Progenitor cell of endocrine pancreas (in vitro differentiated cells): ENCODE measurements at regions not wholly inside any gene's neighbourhood (a gene's known extent, or its start where the extent isn't known, plus 50 kb on each side); places are given as distances from the start of the nearest gene placed in this dataset.

Source experiments
- DNase-seq: peaks from one replicate; pipeline ENCODE4 v3.0.0; 2021; ENCODE audit warnings: low spot score; ENCODE audit not compliant: unreplicated experiment
- H3K27ac Mint-ChIP-seq: 2 replicates; pipeline ENCODE4 v1.8.0; 2021; ENCODE audit warnings: mild to moderate bottlenecking, moderate library complexity, mixed read lengths
- H3K27me3 Mint-ChIP-seq: 2 replicates; pipeline ENCODE4 v1.8.0; 2021; ENCODE audit warnings: mixed read lengths
- H3K36me3 Mint-ChIP-seq: 2 replicates; pipeline ENCODE4 v1.8.0; 2022; ENCODE audit warnings: mixed read lengths; ENCODE audit not compliant: insufficient read depth
- H3K4me1 Mint-ChIP-seq: 2 replicates; pipeline ENCODE4 v1.8.0; 2021; ENCODE audit warnings: low read depth, mixed read lengths
- H3K4me3 Mint-ChIP-seq: 2 replicates; pipeline ENCODE4 v1.8.0; 2021; ENCODE audit warnings: low read depth, mild to moderate bottlenecking, moderate library complexity, mixed read lengths
- H3K9me3 Mint-ChIP-seq: 2 replicates; pipeline ENCODE4 v1.8.0; 2021; ENCODE audit warnings: low read depth, mixed read lengths
- CTCF ChIP-seq: fragments of 200-600 bp; sonication (generic); IDR thresholded peaks from one replicate; pipeline ENCODE4 v1.5.0; 2021; ENCODE audit warnings: antibody characterized with exemption, mild to moderate bottlenecking; ENCODE audit not compliant: unreplicated experiment

GRCh38 chr5:40381016-40381415, 298.7 kb upstream of the PTGER4 start:
- H3K36me3 Mint-ChIP-seq, result no peaks in the 10 kb centered on the region
- no peak for TF ChIP-seq CTCF
- no peak for DNase-seq
- H3K4me1 Mint-ChIP-seq, result no peaks in the 10 kb centered on the region
- H3K27me3 Mint-ChIP-seq, result no peaks in the 10 kb centered on the region
- no peak overlapping the region for H3K4me3 Mint-ChIP-seq
- H3K27ac Mint-ChIP-seq, result no peak overlapping the region
- no peaks in the 10 kb centered on the region for H3K9me3 Mint-ChIP-seq

- Mint-ChIP-seq H3K27ac (no peak overlapping the region), H3K36me3 (no peaks in the 10 kb centered on the region), H3K9me3 (no peaks in the 10 kb centered on the region), H3K27me3 (no peaks in the 10 kb centered on the region), H3K4me3 (no peak overlapping the region), H3K4me1 (no peaks in the 10 kb centered on the region)
- no peak for TF ChIP-seq CTCF
- no peak for DNase-seq
Measured at GRCh38 chr5:40378396-40379177, 301.1 kb upstream of the PTGER4 start.

- Mint-ChIP-seq H3K36me3 (no peaks in the 10 kb centered on the region), H3K4me1 (no peaks in the 10 kb centered on the region), H3K4me3 (no peak overlapping the region), H3K27ac (no peak overlapping the region), H3K9me3 (no peaks in the 10 kb centered on the region), H3K27me3 (no peaks in the 10 kb centered on the region)
- no peak for TF ChIP-seq CTCF
- DNase-seq, result no peak
Measured at GRCh38 chr5:40376566-40376965, 303.1 kb upstream of the PTGER4 start.

GRCh38 chr5:40374853-40375252, 304.9 kb upstream of the PTGER4 start:
- Mint-ChIP-seq H3K9me3 (peaks cover 8% of the 10 kb centered on the region), H3K4me1 (no peaks in the 10 kb centered on the region), H3K27me3 (no peaks in the 10 kb centered on the region), H3K27ac (no peak overlapping the region), H3K36me3 (no peaks in the 10 kb centered on the region), H3K4me3 (no peak overlapping the region)
- DNase-seq, result no peak
- no peak for TF ChIP-seq CTCF

GRCh38 chr5:40368200-40368599, 311.5 kb upstream of the PTGER4 start:
- DNase-seq, result no peak
- H3K4me3 Mint-ChIP-seq, result no peak overlapping the region
- H3K9me3 Mint-ChIP-seq, result peaks cover 8% of the 10 kb centered on the region
- no peak for TF ChIP-seq CTCF
- H3K4me1 Mint-ChIP-seq, result no peaks in the 10 kb centered on the region
- H3K27ac Mint-ChIP-seq, result no peak overlapping the region
- no peaks in the 10 kb centered on the region for H3K27me3 Mint-ChIP-seq
- no peaks in the 10 kb centered on the region for H3K36me3 Mint-ChIP-seq
